Activated CD8-positive, alpha-beta memory T cell treated with anti-CD3 and anti-CD28 coated beads, Interleukin-2, amount 10 ng/mL, durations not matched to agents 7 days and 5 days (primary cell): ENCODE measurements at regions not wholly inside any gene's neighbourhood (a gene's known extent, or its start where the extent isn't known, plus 50 kb on each side); places are given as distances from the start of the nearest gene placed in this dataset.
"Not testable (repeated sequence)": the region's sequence is repeated elsewhere in the genome, so short reads cannot be mapped to it uniquely, and the experiment has no call there.

Source experiments
- ATAC-seq: fragments of 150-1000 bp; cut with Tn5 transposase; one replicate; pipeline ENCODE4 v1.10.0; 2021; ENCODE audit warnings: moderate library complexity
- CTCF ChIA-PET: fragments of 350-600 bp; sonication (Branson Sonifier 250); formaldehyde crosslinking; loops from one replicate; lab custom pipeline; 2021; ENCODE audit warnings: antibody characterized with exemption; lab: Charles Lee
- DNase-seq: peaks from one replicate; pipeline ENCODE4 v3.0.0-alpha.2; 2020
- H3K27ac Mint-ChIP-seq: one replicate; pipeline ENCODE4 v1.8.0; 2021; ENCODE audit warnings: mild to moderate bottlenecking, mixed read lengths
- H3K27me3 Mint-ChIP-seq: one replicate; pipeline ENCODE4 v1.8.0; 2021; ENCODE audit warnings: mixed read lengths
- H3K36me3 Mint-ChIP-seq: one replicate; pipeline ENCODE4 v1.8.0; 2021; ENCODE audit warnings: mild to moderate bottlenecking, mixed read lengths
- H3K4me1 Mint-ChIP-seq: one replicate; pipeline ENCODE4 v1.8.0; 2021; ENCODE audit warnings: mixed read lengths
- H3K4me3 Mint-ChIP-seq: one replicate; pipeline ENCODE4 v1.8.0; 2021; ENCODE audit warnings: mild to moderate bottlenecking, moderate library complexity, mixed read lengths
- H3K9me3 Mint-ChIP-seq: one replicate; pipeline ENCODE4 v1.8.0; 2022; ENCODE audit warnings: low read depth, mixed read lengths

DNA sequence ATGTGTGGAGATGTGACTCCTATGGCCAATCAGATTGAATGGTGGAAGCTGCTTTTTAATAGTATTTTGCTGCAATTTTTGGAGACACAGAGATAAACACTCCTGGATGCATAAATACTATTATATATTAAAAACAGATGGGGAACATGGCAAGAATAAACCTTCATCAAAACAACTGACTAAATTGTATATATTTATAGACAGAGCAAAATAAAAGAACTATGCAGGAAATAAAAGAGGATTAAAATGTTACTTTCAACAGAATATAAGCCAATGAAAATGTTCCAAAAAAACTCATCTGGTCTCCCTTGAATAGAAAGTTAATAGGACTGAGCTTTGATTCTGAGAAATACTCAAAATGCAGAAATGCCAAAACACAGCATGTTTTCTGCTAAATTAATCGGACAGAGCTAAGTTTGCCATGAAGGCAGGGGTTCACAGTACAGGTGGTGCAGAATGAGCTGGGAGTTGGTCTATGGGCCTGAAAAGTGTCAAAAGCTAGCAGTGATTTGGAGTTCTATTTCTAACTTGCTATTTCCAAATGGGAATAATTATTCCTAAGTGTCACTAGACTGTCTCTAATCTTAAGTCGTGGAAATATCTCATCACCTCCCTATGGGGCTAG, 227.2 kb downstream of the CNTN3 start:
- Mint-ChIP-seq H3K9me3 (peaks cover 6% of the 10 kb centered on the region), H3K4me1 (no peaks in the 10 kb centered on the region), H3K27ac (no peak overlapping the region), H3K27me3 (no peaks in the 10 kb centered on the region), H3K36me3 (no peaks in the 10 kb centered on the region), H3K4me3 (no peak overlapping the region)
- ATAC-seq (no peak), DNase-seq (no peak)
- CTCF ChIA-PET = no interaction called here

DNA sequence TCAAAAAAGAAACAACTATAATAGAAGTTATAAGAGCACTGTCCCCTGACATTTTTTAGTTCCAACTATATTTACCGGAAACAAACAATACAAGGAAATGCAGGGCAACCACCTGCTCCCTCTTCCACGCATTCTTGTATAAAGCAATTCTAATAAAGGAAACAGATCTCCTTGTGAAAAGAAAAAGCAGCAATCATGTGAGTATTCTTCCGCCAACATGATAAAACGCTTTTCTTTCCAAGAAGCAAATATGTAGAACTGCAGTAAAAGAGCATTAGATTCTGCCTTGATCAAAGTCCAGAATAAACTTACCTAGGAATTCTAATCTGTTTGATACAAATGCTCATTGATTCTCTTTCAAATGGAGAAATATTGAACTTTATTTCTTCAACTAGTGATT, 230.3 kb downstream of the CNTN3 start:
- H3K4me1 Mint-ChIP-seq = no peaks in the 10 kb centered on the region
- no peak overlapping the region for H3K27ac Mint-ChIP-seq
- ATAC-seq = no peak
- no peaks in the 10 kb centered on the region for H3K36me3 Mint-ChIP-seq
- H3K4me3 Mint-ChIP-seq = no peak overlapping the region
- DNase-seq = no peak
- no peaks in the 10 kb centered on the region for H3K27me3 Mint-ChIP-seq
- CTCF ChIA-PET = no interaction called here
- peaks cover 5% of the 10 kb centered on the region for H3K9me3 Mint-ChIP-seq

DNA sequence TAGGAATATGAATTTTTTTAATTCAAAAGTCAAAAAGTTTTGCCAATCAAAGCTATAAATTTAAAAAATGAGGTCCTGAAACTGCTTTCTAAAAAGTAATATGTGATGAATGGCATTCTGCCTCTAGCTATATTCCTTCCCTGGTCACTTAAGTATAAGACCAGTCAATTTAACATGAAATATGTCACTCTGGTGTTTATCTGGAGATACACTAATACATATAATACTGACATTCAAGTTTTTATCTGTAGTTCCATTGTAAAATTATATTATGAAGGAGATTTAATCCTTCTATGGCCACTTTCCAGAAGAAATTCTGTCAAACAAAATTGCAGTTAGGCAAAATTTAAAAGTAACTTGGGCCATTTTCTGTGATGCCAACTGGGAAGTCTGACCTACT, 236.8 kb downstream of the CNTN3 start:
- no peaks in the 10 kb centered on the region for H3K4me1 Mint-ChIP-seq
- H3K4me3 Mint-ChIP-seq = no peak overlapping the region
- H3K27me3 Mint-ChIP-seq = no peaks in the 10 kb centered on the region
- H3K36me3 Mint-ChIP-seq = no peaks in the 10 kb centered on the region
- no peak overlapping the region for H3K27ac Mint-ChIP-seq
- DNase-seq = no peak
- ATAC-seq = no peak
- CTCF ChIA-PET = no interaction called here
- peaks cover 8% of the 10 kb centered on the region for H3K9me3 Mint-ChIP-seq

DNA sequence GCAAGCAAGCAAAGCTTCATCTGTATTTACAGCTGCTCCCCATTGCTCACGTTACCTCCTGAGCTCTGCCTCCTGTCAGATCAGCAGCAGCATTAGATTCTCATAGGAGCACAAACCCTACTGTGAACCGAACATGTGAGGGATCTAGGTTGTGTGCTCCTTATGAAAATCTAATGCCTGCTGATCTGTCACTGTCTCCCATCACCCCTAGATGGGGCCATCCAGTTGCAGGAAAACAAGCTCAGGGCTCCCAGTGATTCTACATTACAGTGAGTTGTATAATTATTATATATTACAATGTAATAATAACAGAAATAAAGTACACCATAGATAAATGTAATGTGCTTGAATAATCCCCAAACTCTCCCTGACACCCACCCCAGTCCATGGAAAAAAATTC, 238.1 kb downstream of the CNTN3 start:
- not testable (repeated sequence) for ATAC-seq

DNA sequence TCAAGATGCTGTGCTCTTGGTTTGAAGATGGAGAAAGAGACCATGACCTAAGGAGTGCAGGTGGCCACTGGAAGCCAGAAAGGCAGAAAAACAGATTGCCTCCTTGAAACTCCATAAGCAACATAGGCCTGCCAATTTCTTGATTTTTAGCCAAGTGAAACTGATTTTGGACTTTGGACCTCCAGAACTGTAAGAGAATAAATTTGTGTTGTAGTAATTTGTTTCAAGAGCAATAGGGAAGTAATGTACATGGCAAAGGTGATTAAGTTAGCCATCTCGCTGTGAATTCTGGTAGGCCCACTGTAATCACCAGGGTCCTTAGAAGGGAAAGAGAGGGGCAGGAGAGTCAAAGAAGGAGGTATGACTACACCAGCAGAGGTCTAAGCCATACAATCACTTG, 238.8 kb downstream of the CNTN3 start:
- Mint-ChIP-seq H3K27ac (no peak overlapping the region), H3K27me3 (no peaks in the 10 kb centered on the region), H3K36me3 (no peaks in the 10 kb centered on the region), H3K9me3 (peaks cover 5% of the 10 kb centered on the region), H3K4me3 (no peak overlapping the region), H3K4me1 (no peaks in the 10 kb centered on the region)
- ATAC-seq (no peak), DNase-seq (no peak)
- CTCF ChIA-PET = no interaction called here

More for the DNA sequence above, 238.1 kb downstream of the CNTN3 start:
- H3K27ac Mint-ChIP-seq, H3K9me3 Mint-ChIP-seq, H3K36me3 Mint-ChIP-seq, H3K4me1 Mint-ChIP-seq, CTCF ChIA-PET, H3K27me3 Mint-ChIP-seq, H3K4me3 Mint-ChIP-seq, DNase-seq: not testable (repeated sequence)

DNA sequence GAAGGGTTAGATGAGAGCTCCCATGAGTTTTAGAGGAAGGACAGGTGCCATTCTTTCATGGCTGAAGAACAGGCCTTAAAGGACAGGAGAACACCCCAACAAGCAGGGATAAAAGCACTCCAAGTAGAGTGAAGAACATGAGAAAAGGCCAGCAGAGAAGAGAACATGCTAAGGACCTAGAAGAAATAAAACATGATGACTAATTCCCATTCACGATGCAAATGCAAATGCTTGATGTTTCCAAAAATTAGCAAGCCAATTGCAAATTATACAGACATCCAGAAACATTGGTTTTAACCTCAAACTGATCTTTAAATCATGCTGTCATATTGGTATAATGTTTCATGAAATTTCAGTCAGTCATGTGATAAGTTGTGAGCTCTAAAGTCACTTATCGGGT, 241.7 kb downstream of the CNTN3 start:
- CTCF ChIA-PET = no interaction called here
- no peak for ATAC-seq
- no peaks in the 10 kb centered on the region for H3K36me3 Mint-ChIP-seq
- H3K9me3 Mint-ChIP-seq = peaks cover 5% of the 10 kb centered on the region
- no peak overlapping the region for H3K27ac Mint-ChIP-seq
- no peak overlapping the region for H3K4me3 Mint-ChIP-seq
- H3K4me1 Mint-ChIP-seq = no peaks in the 10 kb centered on the region
- no peak for DNase-seq
- H3K27me3 Mint-ChIP-seq = no peaks in the 10 kb centered on the region

DNA sequence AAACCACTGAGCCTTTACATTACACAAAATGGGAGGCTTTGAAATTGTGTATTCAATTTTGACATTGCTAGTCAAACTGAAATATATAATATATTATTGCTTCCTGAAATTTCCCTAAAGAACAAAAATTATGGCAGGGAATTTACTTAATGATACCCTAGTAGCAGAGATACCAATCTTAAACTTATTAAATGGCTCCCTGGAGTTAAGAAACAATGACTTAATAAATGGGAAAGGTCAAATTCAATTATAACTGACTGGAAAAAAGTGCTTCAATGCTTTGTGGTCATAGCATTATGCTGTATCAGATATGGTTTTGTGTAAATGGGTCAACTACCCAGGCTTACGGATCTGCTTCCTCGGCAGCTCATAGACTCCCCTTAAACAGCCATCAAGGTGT, 244.1 kb downstream of the CNTN3 start:
- Mint-ChIP-seq H3K4me1 (no peaks in the 10 kb centered on the region), H3K27ac (no peak overlapping the region), H3K9me3 (peaks cover 9% of the 10 kb centered on the region), H3K36me3 (no peaks in the 10 kb centered on the region), H3K4me3 (no peak overlapping the region), H3K27me3 (no peaks in the 10 kb centered on the region)
- CTCF ChIA-PET = no interaction called here
- no peak for ATAC-seq
- no peak for DNase-seq

DNA sequence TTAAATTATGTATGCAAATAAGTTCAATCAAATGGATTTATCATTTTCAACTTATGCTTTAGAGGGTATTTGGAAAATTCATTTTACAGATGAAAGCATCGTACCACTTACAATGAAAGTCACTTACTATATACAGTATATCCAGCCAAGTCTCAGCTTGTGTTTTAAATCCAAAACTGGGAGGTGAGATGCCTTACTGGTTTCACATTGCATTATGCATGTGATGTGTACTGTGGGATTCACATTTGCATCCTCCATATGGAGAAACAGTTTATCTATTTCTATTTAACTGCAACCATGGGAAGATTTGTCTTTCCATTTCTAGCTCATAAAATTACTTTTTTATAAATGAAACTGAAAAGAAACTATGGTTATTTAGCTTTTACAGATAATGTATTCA, 248.1 kb downstream of the CNTN3 start:
- Mint-ChIP-seq H3K27ac (no peak overlapping the region), H3K9me3 (peaks cover 6% of the 10 kb centered on the region), H3K36me3 (no peaks in the 10 kb centered on the region), H3K27me3 (no peaks in the 10 kb centered on the region), H3K4me1 (no peaks in the 10 kb centered on the region), H3K4me3 (no peak overlapping the region)
- CTCF ChIA-PET = no interaction called here
- ATAC-seq (no peak), DNase-seq (no peak)

DNA sequence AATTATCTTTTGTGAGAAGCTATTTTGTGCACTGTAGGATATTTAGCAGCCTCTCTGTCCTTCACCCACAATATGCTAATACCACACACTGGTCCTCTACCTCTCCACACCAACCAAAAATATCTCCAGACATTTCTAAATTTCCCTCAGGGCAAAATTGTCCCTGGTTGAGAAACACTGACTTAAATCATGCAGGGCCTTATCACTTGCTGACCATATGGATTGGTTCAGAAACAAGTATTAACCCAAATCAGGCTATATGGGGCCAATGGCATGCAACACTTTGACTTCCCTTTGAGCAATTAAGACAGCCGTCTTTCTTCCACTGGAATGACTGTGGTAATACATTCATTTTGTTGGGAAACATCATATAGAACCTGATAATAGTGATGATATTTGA, 251.1 kb downstream of the CNTN3 start:
- H3K36me3 Mint-ChIP-seq = no peaks in the 10 kb centered on the region
- H3K27ac Mint-ChIP-seq = no peak overlapping the region
- no peak for ATAC-seq
- peaks cover 6% of the 10 kb centered on the region for H3K9me3 Mint-ChIP-seq
- H3K4me3 Mint-ChIP-seq = no peak overlapping the region
- CTCF ChIA-PET = no interaction called here
- no peaks in the 10 kb centered on the region for H3K27me3 Mint-ChIP-seq
- H3K4me1 Mint-ChIP-seq = no peaks in the 10 kb centered on the region
- DNase-seq = no peak

DNA sequence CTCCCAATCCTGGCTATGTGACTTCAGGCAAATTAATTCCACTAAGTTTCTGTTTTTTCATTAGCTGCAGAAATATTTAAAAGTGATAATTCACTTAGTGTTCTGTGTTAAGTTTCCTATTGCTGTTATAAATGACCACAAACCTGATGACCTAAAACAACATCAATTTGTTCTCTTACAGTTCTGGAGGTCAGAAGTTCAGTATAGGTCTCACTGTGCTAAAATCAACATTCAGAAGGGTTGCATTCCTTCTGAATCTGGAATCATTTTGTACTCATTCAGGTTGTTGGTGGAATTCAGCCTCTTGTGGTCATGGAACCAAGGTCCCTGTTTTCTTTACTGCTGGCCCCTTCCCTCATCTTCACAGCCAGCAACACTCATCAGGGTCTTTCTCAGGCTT, 254.1 kb downstream of the CNTN3 start:
- no peak for DNase-seq
- no peaks in the 10 kb centered on the region for H3K36me3 Mint-ChIP-seq
- no peaks in the 10 kb centered on the region for H3K4me1 Mint-ChIP-seq
- CTCF ChIA-PET = no interaction called here
- peaks cover 4% of the 10 kb centered on the region for H3K9me3 Mint-ChIP-seq
- no peaks in the 10 kb centered on the region for H3K27me3 Mint-ChIP-seq
- no peak overlapping the region for H3K4me3 Mint-ChIP-seq
- no peak for ATAC-seq
- H3K27ac Mint-ChIP-seq = no peak overlapping the region

DNA sequence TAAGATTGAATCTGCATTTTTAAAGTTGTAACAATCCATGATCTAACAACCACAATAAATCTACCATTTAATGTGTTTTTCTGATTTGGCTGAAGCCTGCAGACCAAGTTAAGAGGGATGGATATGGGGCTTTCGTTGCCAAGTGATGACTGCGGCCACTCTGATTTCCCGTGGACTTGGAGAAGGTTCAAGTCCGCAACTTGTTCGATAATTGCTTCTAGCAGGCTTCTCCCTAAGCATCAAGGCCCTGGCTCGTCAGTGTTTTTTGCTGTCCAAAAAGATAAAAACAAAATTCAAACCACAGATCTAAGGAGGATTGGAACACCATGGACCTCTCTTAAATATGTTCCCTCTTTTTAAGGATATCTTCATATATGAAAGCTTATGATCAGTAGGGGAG, 256.6 kb downstream of the CNTN3 start:
- H3K4me3 Mint-ChIP-seq = no peak overlapping the region
- peaks cover 2% of the 10 kb centered on the region for H3K9me3 Mint-ChIP-seq
- ATAC-seq (no peak), DNase-seq (no peak)
- no peaks in the 10 kb centered on the region for H3K27me3 Mint-ChIP-seq
- H3K4me1 Mint-ChIP-seq = no peaks in the 10 kb centered on the region
- no peaks in the 10 kb centered on the region for H3K36me3 Mint-ChIP-seq
- no peak overlapping the region for H3K27ac Mint-ChIP-seq
- CTCF ChIA-PET = no interaction called here

DNA sequence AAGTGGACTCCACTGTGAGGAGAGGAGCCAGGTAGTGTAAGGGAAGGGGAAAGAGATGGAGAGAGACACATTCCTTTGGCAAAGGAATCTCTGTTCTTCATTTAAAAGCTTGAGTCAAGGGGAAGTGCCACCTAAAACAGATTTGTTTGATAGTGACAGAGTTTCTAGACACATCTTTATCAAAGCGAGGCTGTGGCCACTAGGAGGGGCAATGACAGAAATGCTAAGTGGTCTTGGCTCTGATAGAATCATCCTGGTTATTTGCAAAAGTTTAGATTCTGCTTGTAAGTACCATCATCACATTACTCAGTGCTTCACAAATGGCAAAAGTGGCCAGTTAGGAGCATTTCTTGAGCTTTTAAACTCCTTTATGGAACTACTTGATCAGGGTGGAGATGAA, 261.4 kb downstream of the CNTN3 start:
- Mint-ChIP-seq H3K4me3 (no peak overlapping the region), H3K9me3 (peaks cover 6% of the 10 kb centered on the region), H3K36me3 (no peaks in the 10 kb centered on the region), H3K27ac (no peak overlapping the region), H3K27me3 (no peaks in the 10 kb centered on the region), H3K4me1 (no peaks in the 10 kb centered on the region)
- ATAC-seq = no peak
- no peak for DNase-seq
- CTCF ChIA-PET = no interaction called here

DNA sequence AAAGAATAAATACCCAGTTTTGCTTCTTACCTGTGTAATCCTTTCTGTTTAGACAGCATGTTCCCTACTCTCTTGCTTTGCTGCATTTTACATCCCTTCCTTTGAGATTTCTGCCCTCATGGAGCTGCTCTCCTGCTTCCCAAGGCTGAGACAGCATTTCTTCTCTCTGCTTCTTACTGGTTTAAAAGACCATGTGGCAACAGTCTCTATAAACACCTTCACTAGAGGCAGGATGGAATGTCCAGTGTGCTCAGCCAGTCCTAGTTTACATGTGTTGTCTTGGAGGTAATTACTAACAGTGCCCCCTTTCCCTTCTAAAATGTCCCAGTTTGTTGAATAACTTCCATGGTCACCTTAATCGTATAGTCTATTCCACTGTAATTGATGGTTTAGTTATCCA, 262.3 kb downstream of the CNTN3 start:
- no peaks in the 10 kb centered on the region for H3K36me3 Mint-ChIP-seq
- H3K9me3 Mint-ChIP-seq = peaks cover 6% of the 10 kb centered on the region
- H3K4me3 Mint-ChIP-seq = no peak overlapping the region
- DNase-seq (no peak), ATAC-seq (no peak)
- H3K27me3 Mint-ChIP-seq = no peaks in the 10 kb centered on the region
- CTCF ChIA-PET = no interaction called here
- no peaks in the 10 kb centered on the region for H3K4me1 Mint-ChIP-seq
- no peak overlapping the region for H3K27ac Mint-ChIP-seq

DNA sequence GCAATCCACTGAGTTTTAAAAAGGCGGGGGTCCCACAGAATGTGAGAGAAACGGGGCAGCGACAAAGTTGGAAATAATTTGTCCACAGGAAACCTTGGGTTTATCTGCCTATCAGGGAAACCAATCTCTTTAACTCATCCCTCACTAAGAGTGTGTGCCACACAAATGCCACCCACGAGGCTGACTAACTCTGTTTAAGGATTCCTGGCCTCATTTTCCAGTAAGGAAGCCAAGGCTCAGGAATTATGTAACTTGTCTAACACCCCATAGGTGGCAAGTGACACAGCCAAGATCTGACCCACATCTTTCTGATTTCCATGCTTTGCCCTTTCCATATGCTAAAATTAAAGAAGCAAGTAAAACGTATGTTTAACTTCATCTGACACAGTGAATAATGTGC, 263.2 kb downstream of the CNTN3 start:
- no peak for ATAC-seq
- H3K4me1 Mint-ChIP-seq = no peaks in the 10 kb centered on the region
- CTCF ChIA-PET = no interaction called here

DNA sequence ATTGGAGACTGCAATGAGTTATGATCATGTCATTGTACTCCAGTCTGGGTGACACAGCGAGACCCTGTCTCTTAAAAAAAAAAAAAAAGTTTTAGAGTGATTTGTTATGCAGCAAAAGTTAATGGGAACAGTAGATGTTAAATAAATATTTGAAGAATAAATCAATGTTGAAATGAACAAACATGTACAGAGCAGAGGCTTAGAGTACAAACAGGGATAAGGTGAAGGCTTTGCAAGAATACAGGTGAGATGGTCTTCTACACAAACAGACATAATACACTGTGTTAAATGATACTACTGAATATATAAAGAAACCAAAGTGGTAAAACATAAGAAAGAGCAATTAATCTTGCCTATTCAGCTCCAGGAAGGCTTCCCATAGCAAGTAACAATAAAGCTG, 265.4 kb downstream of the CNTN3 start:
- Mint-ChIP-seq H3K9me3 (peaks cover 8% of the 10 kb centered on the region), H3K27ac (no peak overlapping the region)
- CTCF ChIA-PET = no interaction called here

More for the DNA sequence above, 263.2 kb downstream of the CNTN3 start:
- H3K9me3 Mint-ChIP-seq = peaks cover 9% of the 10 kb centered on the region
- no peaks in the 10 kb centered on the region for H3K27me3 Mint-ChIP-seq
- H3K27ac Mint-ChIP-seq = no peak overlapping the region
- no peak for DNase-seq
- no peaks in the 10 kb centered on the region for H3K36me3 Mint-ChIP-seq
- H3K4me3 Mint-ChIP-seq = no peak overlapping the region

More for the DNA sequence above, 265.4 kb downstream of the CNTN3 start:
- Mint-ChIP-seq H3K4me1 (no peaks in the 10 kb centered on the region), H3K36me3 (no peaks in the 10 kb centered on the region), H3K27me3 (no peaks in the 10 kb centered on the region), H3K4me3 (no peak overlapping the region)
- ATAC-seq = no peak
- no peak for DNase-seq
